Aorta (tissue), 5 donors: ENCODE measurements at regions not wholly inside any gene's neighbourhood (a gene's known extent, or its start where the extent isn't known, plus 50 kb on each side); places are given as distances from the start of the nearest gene placed in this dataset.
"Not testable (repeated sequence)": the region's sequence is repeated elsewhere in the genome, so short reads cannot be mapped to it uniquely, and the experiment has no call there.

Experiments
- ATAC-seq: fragments of 200-7000 bp; cut with Tn5 transposase; one replicate; pipeline ENCODE4 v1.9.1; 2022; ENCODE audit warnings: moderate library complexity; ENCODE audit not compliant: low FRiP score
- DNase-seq, 2 donors: peaks; one replicate each; pipeline ENCODE4 v3.0.0-alpha.2; 2020
- H3K27ac ChIP-seq, 2 donors: one replicate each; pipeline ENCODE4 v1.5.1; 2013; ENCODE audit warnings: low read length in 2 of 2, mild to moderate bottlenecking in 2 of 2, moderate library complexity in 2 of 2, control low read depth in 1 of 2, inconsistent platforms in 1 of 2, low read depth in 1 of 2
- H3K27me3 ChIP-seq, 2 donors: one replicate each; pipeline ENCODE4 v1.6.1; 2013; ENCODE audit warnings: control low read depth in 1 of 2, low read length in 1 of 2, mild to moderate bottlenecking in 1 of 2, moderate library complexity in 1 of 2; ENCODE audit not compliant: insufficient read depth in 2 of 2, control insufficient read depth in 1 of 2
- H3K36me3 ChIP-seq, 2 donors: one replicate each; pipeline ENCODE4 v1.6.1; 2013; ENCODE audit warnings: control low read depth in 1 of 2, low read length in 1 of 2, mild to moderate bottlenecking in 1 of 2; ENCODE audit not compliant: insufficient read depth in 2 of 2, control insufficient read depth in 1 of 2
- H3K4me1 ChIP-seq, 2 donors: one replicate each; pipeline ENCODE4 v1.6.1; 2013; ENCODE audit warnings: low read length in 2 of 2, control low read depth in 1 of 2, mild to moderate bottlenecking in 1 of 2, moderate library complexity in 1 of 2; ENCODE audit not compliant: insufficient read depth in 2 of 2, control insufficient read depth in 1 of 2
- H3K4me3 ChIP-seq, 2 donors: one replicate each; pipeline ENCODE4 v1.5.1; 2013; ENCODE audit warnings: low read length in 2 of 2, control low read depth in 1 of 2, mild to moderate bottlenecking in 1 of 2
- H3K9me3 ChIP-seq: one replicate; pipeline ENCODE4 v1.6.1; 2013; ENCODE audit warnings: mild to moderate bottlenecking, low read length; ENCODE audit not compliant: control insufficient read depth
- WGBS, 2 donors: extraction: QIAGEN DNeasy Blood & Tissue Kit; methylation state at CpG; one replicate each; pipeline ENCODE4 v1.1.7; 2013; 5-methylcytosine and 5-hydroxymethylcytosine counted together
- intact Hi-C, 2 donors: fragments of 100-400 bp; cut with DNase I; formaldehyde crosslinking; loops; one replicate each; pipeline versions ENCODE4 v1.14.2 to v1.15.0; 2022
- donor health status: healthy with polysubstance abuse.
- donor health status: Bipolar disorder and iron deficiency.
- donor health status: DM: no; HTN: no; CAD: no.
- donor health status: DM: no; HTN: no; CAD: no.
- donor health status: DM: yes; HTN: yes; CAD: no.

DNA sequence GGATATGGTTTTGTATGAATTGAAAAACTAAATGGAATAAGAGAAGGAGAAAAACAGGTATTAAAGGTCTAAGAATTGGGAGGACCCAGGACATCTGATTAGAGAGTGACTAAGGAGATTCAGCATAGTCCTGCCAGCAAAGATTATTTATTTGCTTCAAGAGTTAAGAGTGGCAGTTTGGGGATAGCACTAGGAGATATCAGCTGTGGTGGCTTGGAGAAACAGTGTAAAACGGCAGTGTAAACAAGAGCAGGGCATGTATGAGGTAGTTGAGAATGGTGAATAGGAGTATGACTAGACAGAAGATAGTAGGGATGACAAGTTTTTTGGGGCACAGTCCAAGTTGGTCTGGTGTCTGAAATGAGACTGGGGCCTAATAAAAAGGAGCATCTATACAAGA lies 730.3 kb downstream of the TRHDE start:
- H3K4me3 ChIP-seq, H3K27me3 ChIP-seq, H3K36me3 ChIP-seq, ATAC-seq, DNase-seq, H3K9me3 ChIP-seq, H3K4me1 ChIP-seq, intact Hi-C loops, H3K27ac ChIP-seq: not testable (repeated sequence)
- 57 to 68% methylated on average over 1 of the region's 1 CpG for WGBS, 2 donors

DNA sequence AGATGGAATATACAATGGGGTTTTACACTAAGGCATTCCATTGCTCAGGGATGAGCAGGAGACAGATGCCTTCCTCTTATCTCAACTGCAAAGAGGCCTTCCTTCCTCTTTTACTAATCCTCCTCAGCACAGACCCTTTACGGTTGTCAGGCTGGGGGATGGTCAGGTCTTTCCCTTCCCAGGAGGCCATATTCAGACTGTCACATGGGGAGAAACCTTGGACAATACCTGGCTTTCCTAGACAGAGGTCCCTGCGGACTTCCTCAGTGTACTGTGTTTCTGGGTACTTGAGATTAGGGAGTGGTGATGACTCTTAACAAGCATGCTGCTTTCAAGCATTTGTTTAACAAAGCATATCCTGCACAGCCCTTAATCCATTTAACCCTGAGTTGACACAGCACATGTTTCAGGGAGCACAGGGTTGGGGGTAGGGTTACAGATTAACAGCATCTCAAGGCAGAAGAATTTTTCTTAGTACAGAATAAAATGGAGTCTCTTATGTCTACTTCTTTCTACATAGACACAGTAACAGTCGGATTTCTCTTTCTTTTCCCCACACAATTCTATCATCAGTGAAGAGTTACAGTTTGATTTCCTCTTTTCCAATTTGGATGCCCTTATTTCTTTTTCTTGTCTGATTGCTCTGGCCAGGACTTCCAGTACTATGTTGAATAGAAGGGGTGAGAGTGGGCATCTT lies 737.1 kb downstream of the TRHDE start:
- intact Hi-C loops, H3K36me3 ChIP-seq, DNase-seq, H3K27ac ChIP-seq, H3K4me1 ChIP-seq, H3K4me3 ChIP-seq, H3K9me3 ChIP-seq, ATAC-seq, H3K27me3 ChIP-seq: not testable (repeated sequence)
- WGBS, 2 donors = 86 to 87% methylated on average over 3 of the region's 3 CpGs

DNA sequence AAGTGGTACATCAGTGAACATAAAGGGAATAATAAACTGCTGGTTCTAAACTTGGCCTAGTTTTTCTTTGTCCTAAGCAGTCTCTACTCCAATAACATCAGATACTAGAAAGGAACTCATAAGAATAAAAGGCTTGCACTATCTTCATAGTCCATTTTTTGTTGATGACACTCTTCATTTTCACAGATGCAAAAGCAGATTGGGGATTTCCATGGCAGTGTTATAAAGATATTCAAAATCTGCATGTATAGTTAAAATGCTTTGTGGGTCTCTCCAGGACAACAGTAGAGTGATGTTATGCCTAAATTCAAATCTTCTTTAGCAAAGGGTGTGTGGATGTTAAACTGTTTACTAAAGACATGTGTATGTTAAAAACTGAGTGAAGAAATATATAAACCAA lies 745.8 kb downstream of the TRHDE start:
- DNase-seq (no peak), ATAC-seq (no peak)
- intact Hi-C loops = no loop called here
- no peaks in the 10 kb centered on the region for H3K36me3 ChIP-seq
- no peak overlapping the region for H3K27ac ChIP-seq
- no peaks in the 10 kb centered on the region for H3K27me3 ChIP-seq
- H3K4me3 ChIP-seq = no peak overlapping the region
- no peaks in the 10 kb centered on the region for H3K9me3 ChIP-seq
- H3K4me1 ChIP-seq = no peaks in the 10 kb centered on the region

- Histone ChIP-seq H3K9me3 (no peaks in the 10 kb centered on the region), H3K27ac (no peak overlapping the region), H3K36me3 (no peaks in the 10 kb centered on the region), H3K4me1 (no peaks in the 10 kb centered on the region), H3K27me3 (no peaks in the 10 kb centered on the region), H3K4me3 (no peak overlapping the region)
- ATAC-seq (no peak), DNase-seq (no peak)
- intact Hi-C loops = no loop called here
- WGBS, 2 donors = 40 to 75% methylated on average over 1 of the region's 1 CpG
Observed at GRCh38 chr12:73053893-73054292, 781.7 kb downstream of the TRHDE start.

DNA sequence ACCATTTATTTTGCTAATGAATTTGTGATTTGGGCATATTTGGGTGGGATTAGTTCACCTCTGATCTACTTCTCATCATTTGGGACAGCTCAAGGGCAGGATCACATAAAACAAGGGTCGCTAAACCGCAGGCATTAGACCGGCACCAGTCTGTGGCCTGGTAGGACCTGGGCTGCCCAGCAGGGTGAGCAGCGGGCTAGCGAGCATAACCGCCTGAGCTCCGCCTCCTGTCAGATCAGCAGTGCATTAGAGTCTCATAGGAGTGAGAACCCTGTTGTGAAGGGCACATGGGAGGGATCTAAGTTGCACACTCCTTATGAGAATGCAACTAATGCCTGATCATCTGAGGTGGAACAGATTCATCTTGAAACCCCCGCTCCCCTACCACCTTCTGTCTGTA lies 785.3 kb downstream of the TRHDE start:
- intact Hi-C loops = no loop called here
- DNase-seq (no peak), ATAC-seq (no peak)
- WGBS, 2 donors = 95 to 96% methylated on average over 8 of the region's 8 CpGs
- no peaks in the 10 kb centered on the region for H3K9me3 ChIP-seq
- H3K27me3 ChIP-seq = no peaks in the 10 kb centered on the region
- no peaks in the 10 kb centered on the region for H3K36me3 ChIP-seq
- no peak overlapping the region for H3K4me3 ChIP-seq
- no peak overlapping the region for H3K27ac ChIP-seq
- no peaks in the 10 kb centered on the region for H3K4me1 ChIP-seq

- Histone ChIP-seq H3K27ac (no peak overlapping the region), H3K9me3 (peaks cover 1% of the 10 kb centered on the region), H3K4me3 (no peak overlapping the region), H3K27me3 (no peaks in the 10 kb centered on the region), H3K4me1 (no peaks in the 10 kb centered on the region), H3K36me3 (no peaks in the 10 kb centered on the region)
- WGBS, 2 donors = 76 to 81% methylated on average over 3 of the region's 3 CpGs
- DNase-seq (no peak), ATAC-seq (no peak)
- intact Hi-C loops = no loop called here
Observed at GRCh38 chr12:73065913-73066312, 793.7 kb downstream of the TRHDE start.

DNA sequence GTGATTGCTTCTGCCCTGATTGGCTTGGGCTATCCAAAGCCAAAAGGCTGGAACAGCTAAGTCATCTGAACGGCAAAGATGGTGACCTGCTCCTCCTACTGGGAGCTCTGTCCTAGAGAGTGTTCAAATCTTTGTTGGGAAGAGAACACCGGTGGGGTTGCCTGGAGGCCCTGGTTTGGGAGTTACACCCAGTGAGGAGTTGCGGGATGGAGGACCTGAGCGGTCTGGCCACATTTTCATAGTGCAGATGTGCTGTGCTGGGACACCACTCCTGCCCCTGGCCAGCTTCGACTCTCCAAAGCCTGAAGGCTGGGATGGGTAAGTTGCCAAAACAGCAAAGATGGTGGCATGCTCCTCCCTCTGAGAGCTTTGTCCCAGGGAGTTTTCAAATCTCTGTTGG lies 795.4 kb downstream of the TRHDE start:
- peaks cover 1% of the 10 kb centered on the region for H3K9me3 ChIP-seq
- intact Hi-C loops = no loop called here
- H3K27me3 ChIP-seq = no peaks in the 10 kb centered on the region
- H3K4me1 ChIP-seq = no peaks in the 10 kb centered on the region
- H3K4me3 ChIP-seq = no peak overlapping the region
- 91 to 96% methylated on average over 5 of the region's 5 CpGs for WGBS, 2 donors
- H3K27ac ChIP-seq = no peak overlapping the region
- H3K36me3 ChIP-seq = no peaks in the 10 kb centered on the region
- ATAC-seq (no peak), DNase-seq (no peak)

DNA sequence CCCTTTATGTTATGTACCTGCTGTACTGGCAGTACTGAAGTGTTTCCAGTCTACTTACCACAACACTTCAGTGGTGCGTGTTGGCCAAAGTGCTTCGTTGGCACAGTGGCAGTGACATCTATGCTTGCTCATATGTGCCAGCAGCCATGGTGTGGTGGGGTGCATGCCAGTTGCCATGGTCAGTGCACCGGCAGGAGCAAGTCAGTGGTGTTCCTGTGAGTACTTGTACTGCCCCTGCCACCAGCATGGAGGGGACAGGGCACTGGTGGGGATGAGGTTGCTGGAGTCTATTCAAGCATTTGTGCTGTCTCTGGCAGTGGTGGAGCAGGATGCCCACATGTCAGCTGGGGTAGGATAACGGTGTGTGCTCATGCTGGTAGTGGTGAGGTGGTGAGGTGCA lies 800.0 kb downstream of the TRHDE start:
- intact Hi-C loops = no loop called here
- Histone ChIP-seq H3K4me3 (no peak overlapping the region), H3K27ac (no peak overlapping the region), H3K27me3 (no peaks in the 10 kb centered on the region), H3K36me3 (no peaks in the 10 kb centered on the region), H3K9me3 (peaks cover 1% of the 10 kb centered on the region), H3K4me1 (no peaks in the 10 kb centered on the region)
- no peak for ATAC-seq
- 90 to 96% methylated on average over 4 of the region's 4 CpGs for WGBS, 2 donors
- DNase-seq = no peak

DNA sequence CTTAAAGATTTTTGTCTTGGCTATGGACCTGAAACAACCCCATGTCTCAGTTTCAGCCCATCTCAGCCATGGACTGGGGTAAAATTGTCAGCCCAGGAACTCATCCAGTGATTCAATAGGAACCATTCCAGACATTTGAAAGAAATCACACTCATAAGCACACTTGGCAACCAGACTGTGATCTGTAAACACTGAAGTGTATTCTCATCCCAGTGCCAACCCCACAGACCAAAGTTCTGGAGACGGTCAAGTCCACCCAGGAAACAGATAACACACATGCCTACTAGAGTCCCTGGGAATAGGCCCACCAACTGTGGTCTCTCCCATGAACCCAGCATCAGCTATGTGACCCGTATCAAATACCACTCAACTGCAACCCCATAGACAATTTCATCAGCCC lies 804.6 kb downstream of the TRHDE start:
- 68 to 76% methylated on average over 2 of the region's 2 CpGs for WGBS, 2 donors
- Histone ChIP-seq H3K4me1 (no peaks in the 10 kb centered on the region), H3K4me3 (no peak overlapping the region), H3K9me3 (no peaks in the 10 kb centered on the region), H3K27me3 (no peaks in the 10 kb centered on the region), H3K27ac (no peak overlapping the region), H3K36me3 (no peaks in the 10 kb centered on the region)
- intact Hi-C loops = no loop called here
- ATAC-seq (no peak), DNase-seq (no peak)
